ENCODE measurements at regions not wholly inside any gene's neighbourhood (a gene's known extent, or its start where the extent isn't known, plus 50 kb on each side); places are given as distances from the start of the nearest gene placed in this dataset.
A peak's percentile ranks its signal among the peaks of the same experiment; 100 is the strongest.
"Not testable (repeated sequence)": the region's sequence is repeated elsewhere in the genome, so short reads cannot be mapped to it uniquely, and the experiment has no call there.

GRCh38 chr2:186346216-186346615, 139.8 kb upstream of the ZC3H15 start:
- no peak for DNase-seq (ENCODE audit: low read depth, low spot score)
- ChIA-PET CTCF (no interaction called here), POLR2A (no interaction called here)
- TF ChIP-seq CTCF (IDR thresholded peaks at IDR 0.05; ENCODE audit: insufficient read depth, low read length, missing control alignments): no peak
- H3K4me3 ChIP-seq (ENCODE audit: low read depth, low read length): no peak overlapping the region

GRCh38 chr2:186347472-186347871, 138.6 kb upstream of the ZC3H15 start:
- CTCF ChIA-PET: no interaction called here
- TF ChIP-seq CTCF (IDR thresholded peaks at IDR 0.05; ENCODE audit: insufficient read depth, low read length, missing control alignments): no peak
- no peak overlapping the region for H3K4me3 ChIP-seq (ENCODE audit: low read depth, low read length)
- no peak for DNase-seq (ENCODE audit: low read depth, low spot score)
- POLR2A ChIA-PET: no interaction called here

DNA sequence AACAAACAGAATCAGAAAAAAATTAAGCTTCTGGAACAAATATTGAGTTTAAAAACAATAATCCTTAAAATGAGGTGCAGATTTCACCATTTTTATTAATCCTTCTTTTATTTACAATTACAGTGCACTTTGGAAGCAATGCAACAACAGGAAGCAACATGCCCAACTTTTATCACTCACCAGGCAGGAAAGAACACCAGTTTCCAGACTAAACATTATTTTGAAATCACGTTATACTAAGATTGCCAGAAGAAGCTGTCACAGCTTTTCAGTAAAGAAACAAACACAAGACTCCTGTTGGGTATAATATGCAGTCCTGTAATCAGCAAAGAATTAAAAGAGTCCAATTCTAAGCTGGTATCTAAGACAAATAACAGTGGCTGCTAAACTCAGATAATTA, 137.9 kb upstream of the ZC3H15 start:
- ChIA-PET CTCF (no interaction called here), POLR2A (interaction anchor here (0.6 kb wide), 1 partner anchor 127 kb away, joined by 3 read pairs; no protein-coding TSS in a partner anchor)
- no peak for DNase-seq (ENCODE audit: low read depth, low spot score)
- TF ChIP-seq CTCF (IDR thresholded peaks at IDR 0.05; ENCODE audit: insufficient read depth, low read length, missing control alignments): no peak
- H3K4me3 ChIP-seq (ENCODE audit: low read depth, low read length): no peak overlapping the region

DNA sequence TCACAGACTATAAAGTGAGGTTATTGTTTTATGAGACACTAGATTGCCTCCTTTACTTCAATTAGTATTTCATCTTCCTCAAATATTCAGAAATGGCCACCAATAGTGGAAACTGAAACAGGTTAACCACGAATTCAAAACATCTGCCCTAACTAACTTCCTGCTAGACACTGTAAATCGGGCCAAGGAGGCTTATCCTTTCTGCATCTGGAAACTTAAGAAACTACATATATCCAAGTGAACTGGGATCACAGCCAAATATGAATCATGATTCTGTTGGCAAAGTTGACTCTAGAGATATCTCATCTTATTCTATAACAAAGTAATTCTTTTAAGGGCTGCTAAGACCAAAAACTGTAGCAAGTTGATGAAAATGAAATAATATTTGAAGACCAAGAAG, 136.6 kb upstream of the ZC3H15 start:
- DNase-seq (ENCODE audit: low read depth, low spot score): peak; percentile 45
- ChIA-PET POLR2A (no interaction called here), CTCF (no interaction called here)
- TF ChIP-seq CTCF (IDR thresholded peaks at IDR 0.05; ENCODE audit: insufficient read depth, low read length, missing control alignments): no peak
- H3K4me3 ChIP-seq (ENCODE audit: low read depth, low read length): no peak overlapping the region

GRCh38 chr2:186354160-186354559, 131.9 kb upstream of the ZC3H15 start:
- H3K4me3 ChIP-seq (ENCODE audit: low read depth, low read length); CTCF ChIA-PET; POLR2A ChIA-PET; DNase-seq (ENCODE audit: low read depth, low spot score): not testable (repeated sequence)

DNA sequence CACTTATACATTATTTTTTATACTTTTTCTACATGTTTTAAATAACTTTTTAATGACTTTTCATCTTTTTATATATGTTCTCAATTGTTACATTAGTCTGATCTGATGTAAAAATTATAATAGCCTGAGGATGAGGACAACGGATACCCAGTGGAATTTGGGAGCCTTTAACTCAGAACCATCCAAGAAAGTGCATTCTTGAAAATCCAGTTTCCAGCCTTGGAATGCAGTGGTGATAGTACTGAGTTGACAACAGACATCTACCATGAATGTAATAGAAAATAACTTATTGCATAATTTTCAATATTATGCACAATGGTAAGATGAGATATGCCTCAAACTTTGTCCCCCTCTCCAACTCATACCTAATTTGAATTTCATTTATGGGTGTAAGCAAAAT, 120.7 kb upstream of the ZC3H15 start:
- no peak for TF ChIP-seq CTCF (IDR thresholded peaks at IDR 0.05; ENCODE audit: insufficient read depth, low read length, missing control alignments)
- no peak overlapping the region for H3K4me3 ChIP-seq (ENCODE audit: low read depth, low read length)
- DNase-seq (ENCODE audit: low read depth, low spot score): no peak
- ChIA-PET POLR2A (no interaction called here), CTCF (no interaction called here)

DNA sequence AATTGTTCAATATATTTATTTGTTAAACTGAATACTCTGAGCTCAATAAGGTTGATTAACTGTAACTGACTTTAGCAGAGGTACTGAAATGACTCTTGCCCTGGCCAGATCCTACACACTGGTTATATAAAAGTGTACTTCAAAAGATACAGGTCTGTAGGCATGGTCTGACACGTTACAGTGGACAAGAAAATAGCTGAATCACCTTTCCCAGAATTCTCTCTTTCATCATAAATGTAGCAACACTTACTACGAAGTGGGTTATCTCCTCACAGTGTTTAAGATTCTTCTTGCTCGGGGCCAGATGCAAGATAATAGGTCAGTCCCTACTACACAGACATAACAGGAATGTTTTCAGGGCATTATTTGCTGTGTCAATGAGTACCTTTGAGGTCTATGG, 107.0 kb upstream of the ZC3H15 start:
- TF ChIP-seq CTCF (IDR thresholded peaks at IDR 0.05; ENCODE audit: insufficient read depth, low read length, missing control alignments): no peak
- H3K4me3 ChIP-seq (ENCODE audit: low read depth, low read length): no peak overlapping the region
- no peak for DNase-seq (ENCODE audit: low read depth, low spot score)
- CTCF ChIA-PET: no interaction called here
- POLR2A ChIA-PET: no interaction called here
